Activated T-helper 9 cell treated with anti-CD3 and anti-CD28 coated beads, Interleukin-2, amount 50 U/mL, for 16 hours (primary cell): ENCODE measurements at regions not wholly inside any gene's neighbourhood (a gene's known extent, or its start where the extent isn't known, plus 50 kb on each side); places are given as distances from the start of the nearest gene placed in this dataset.
"Not testable (repeated sequence)": the region's sequence is repeated elsewhere in the genome, so short reads cannot be mapped to it uniquely, and the experiment has no call there.

Source experiments
- DNase-seq: peaks from one replicate; pipeline ENCODE4 v3.0.0-alpha.2; 2020; ENCODE audit warnings: low read depth

GRCh38 chr4:83213640-83214039, 71.0 kb downstream of the COQ2 start:
- no peak for DNase-seq

GRCh38 chr4:83212041-83212851, 72.4 kb downstream of the COQ2 start:
- DNase-seq = peak; percentile 10

- no peak for DNase-seq
Observed at GRCh38 chr4:83209419-83209818, 75.2 kb downstream of the COQ2 start.

- DNase-seq = no peak
Observed at GRCh38 chr4:83208371-83209365, 75.9 kb downstream of the COQ2 start.

- DNase-seq = no peak
Observed at GRCh38 chr4:83207497-83208101, 77.0 kb downstream of the COQ2 start.

GRCh38 chr4:83205760-83206159, 78.8 kb downstream of the COQ2 start:
- no peak for DNase-seq

- DNase-seq = no peak
Observed at GRCh38 chr4:83204731-83205130, 79.9 kb downstream of the COQ2 start.

GRCh38 chr4:83201761-83202160, 82.8 kb downstream of the COQ2 start:
- no peak for DNase-seq

- no peak for DNase-seq
Observed at GRCh38 chr4:83197555-83198235, 83.2 kb upstream of the PLAC8 start.

GRCh38 chr4:83196921-83197320, 82.4 kb upstream of the PLAC8 start:
- no peak for DNase-seq

GRCh38 chr4:83195269-83195668, 80.7 kb upstream of the PLAC8 start:
- DNase-seq = no peak

GRCh38 chr4:83194588-83194987, 80.1 kb upstream of the PLAC8 start:
- not testable (repeated sequence) for DNase-seq

GRCh38 chr4:83192634-83193033, 78.1 kb upstream of the PLAC8 start:
- no peak for DNase-seq

GRCh38 chr4:83191026-83191425, 76.5 kb upstream of the PLAC8 start:
- DNase-seq = no peak

- DNase-seq = no peak
Observed at GRCh38 chr4:83189631-83190136, 75.2 kb upstream of the PLAC8 start.

GRCh38 chr4:83180431-83180968, 66.0 kb upstream of the PLAC8 start:
- DNase-seq = no peak

GRCh38 chr4:83179205-83179604, 64.7 kb upstream of the PLAC8 start:
- DNase-seq = no peak

GRCh38 chr4:83178029-83178428, 63.5 kb upstream of the PLAC8 start:
- no peak for DNase-seq

GRCh38 chr4:83177182-83177581, 62.7 kb upstream of the PLAC8 start:
- DNase-seq = no peak

GRCh38 chr4:83174844-83175414, 60.4 kb upstream of the PLAC8 start:
- no peak for DNase-seq

- DNase-seq = no peak
Observed at GRCh38 chr4:83172371-83172770, 57.8 kb upstream of the PLAC8 start.
